Embryonic facial prominence (tissue), 1 donor: ENCODE measurements at regions not wholly inside any gene's neighbourhood (a gene's known extent, or its start where the extent isn't known, plus 50 kb on each side); places are given as distances from the start of the nearest gene placed in this dataset.
"Not testable (repeated sequence)": the region's sequence is repeated elsewhere in the genome, so short reads cannot be mapped to it uniquely, and the experiment has no call there.

Experiments used
- DNase-seq: peaks from one replicate; pipeline ENCODE4 v3.0.0-alpha.2; 2016; ENCODE audit errors: extremely low spot score

- DNase-seq, result peak; percentile 56
Observed at GRCh38 chr6:170018936-170019817, 267.8 kb downstream of the ERMARD start.

GRCh38 chr6:170018422-170018935 lies 267.1 kb downstream of the ERMARD start:
- no peak for DNase-seq

GRCh38 chr6:170017603-170018320 lies 266.3 kb downstream of the ERMARD start:
- no peak for DNase-seq

- no peak for DNase-seq
Observed at GRCh38 chr6:170013815-170014214, 262.4 kb downstream of the ERMARD start.

- no peak for DNase-seq
Observed at GRCh38 chr6:170012037-170012330, 260.6 kb downstream of the ERMARD start.

GRCh38 chr6:170011204-170012036 lies 260.0 kb downstream of the ERMARD start:
- no peak for DNase-seq

- no peak for DNase-seq
Observed at GRCh38 chr6:170010665-170011203, 259.3 kb downstream of the ERMARD start.

GRCh38 chr6:170008294-170008785 lies 256.9 kb downstream of the ERMARD start:
- DNase-seq, result no peak

- no peak for DNase-seq
Observed at GRCh38 chr6:170007468-170008293, 256.3 kb downstream of the ERMARD start.

- no peak for DNase-seq
Observed at GRCh38 chr6:170006900-170007467, 255.6 kb downstream of the ERMARD start.

GRCh38 chr6:170006071-170006899 lies 254.9 kb downstream of the ERMARD start:
- DNase-seq, result no peak

GRCh38 chr6:170005665-170006064 lies 254.2 kb downstream of the ERMARD start:
- DNase-seq, result no peak

GRCh38 chr6:170004585-170005210 lies 253.3 kb downstream of the ERMARD start:
- DNase-seq, result no peak

GRCh38 chr6:170003451-170004160 lies 252.2 kb downstream of the ERMARD start:
- no peak for DNase-seq

GRCh38 chr6:170003027-170003426 lies 251.6 kb downstream of the ERMARD start:
- DNase-seq, result no peak

- not testable (repeated sequence) for DNase-seq
Observed at GRCh38 chr6:170001782-170002181, 250.4 kb downstream of the ERMARD start.

GRCh38 chr6:170000071-170000843 lies 248.8 kb downstream of the ERMARD start:
- DNase-seq, result no peak

- DNase-seq, result no peak
Observed at GRCh38 chr6:169999367-169999766, 247.9 kb downstream of the ERMARD start.
